Mesenchymal stem cell (in vitro differentiated cells and primary cell): ENCODE measurements at regions not wholly inside any gene's neighbourhood (a gene's known extent, or its start where the extent isn't known, plus 50 kb on each side); places are given as distances from the start of the nearest gene placed in this dataset.

Experiments used
- DNase-seq: peaks from one replicate; pipeline ENCODE4 v3.0.0-alpha.2; 2013
- H2AFZ ChIP-seq: one replicate; pipeline ENCODE4 v1.6.1; 2013; ENCODE audit warnings: low read depth, mild to moderate bottlenecking, control low read depth, inconsistent platforms, low read length, moderate library complexity
- H2AK5ac ChIP-seq: 2 replicates; pipeline ENCODE4 v1.6.1; 2013; ENCODE audit warnings: low read length, moderate library complexity, mild to moderate bottlenecking, inconsistent platforms; ENCODE audit not compliant: severe bottlenecking
- H2BK120ac ChIP-seq: one replicate; pipeline ENCODE4 v1.6.1; 2013; ENCODE audit warnings: low read depth, mild to moderate bottlenecking, inconsistent platforms, low read length, moderate library complexity
- H2BK12ac ChIP-seq, 2 experiments: one replicate each; pipeline ENCODE4 v1.6.1; 2013; ENCODE audit warnings: inconsistent platforms in 2 of 2, low read length in 2 of 2, mild to moderate bottlenecking in 2 of 2, moderate library complexity in 2 of 2, control low read depth in 1 of 2
- H2BK15ac ChIP-seq: one replicate; pipeline ENCODE4 v1.6.1; 2013; ENCODE audit warnings: mild to moderate bottlenecking, low read depth, inconsistent platforms; ENCODE audit not compliant: poor library complexity, severe bottlenecking
- H2BK5ac ChIP-seq: 2 replicates; pipeline ENCODE4 v1.6.1; 2013; ENCODE audit warnings: low read depth, mild to moderate bottlenecking, low read length, control low read depth, inconsistent platforms; ENCODE audit not compliant: poor library complexity, severe bottlenecking
- H3K14ac ChIP-seq, 2 experiments: one replicate each; pipeline ENCODE4 v1.6.1; 2013; ENCODE audit warnings: inconsistent platforms in 2 of 2, low read length in 2 of 2, control low read depth in 1 of 2, mild to moderate bottlenecking in 1 of 2, moderate library complexity in 1 of 2
- H3K18ac ChIP-seq, 2 experiments: one replicate each; pipeline ENCODE4 v1.6.1; 2013; ENCODE audit warnings: inconsistent platforms in 2 of 2, low read length in 2 of 2, control low read depth in 1 of 2, low read depth in 1 of 2, mild to moderate bottlenecking in 1 of 2
- H3K23ac ChIP-seq, 2 experiments: one replicate each; pipeline ENCODE4 v1.6.1; 2013; ENCODE audit warnings: inconsistent platforms in 2 of 2, low read length in 2 of 2, mild to moderate bottlenecking in 2 of 2, moderate library complexity in 2 of 2, control low read depth in 1 of 2
- H3K27ac ChIP-seq: 2 replicates; pipeline ENCODE4 v1.5.1; 2013; ENCODE audit warnings: mild to moderate bottlenecking, moderate library complexity, low read length, control low read depth, inconsistent platforms; ENCODE audit not compliant: poor library complexity, severe bottlenecking
- H3K27me3 ChIP-seq, 2 experiments: 2 replicates each; pipeline versions ENCODE4 v1.6.1 to v1.7.0; 2013; ENCODE audit warnings: low read length in 2 of 2, mild to moderate bottlenecking in 2 of 2, moderate library complexity in 2 of 2, control low read depth in 1 of 2, inconsistent platforms in 1 of 2; ENCODE audit not compliant: control insufficient read depth in 1 of 2, insufficient read depth in 1 of 2
- H3K36me3 ChIP-seq, 2 experiments: 2 replicates each; pipeline versions ENCODE4 v1.6.1 to v1.7.0; 2013; ENCODE audit warnings: low read length in 2 of 2, control low read depth in 1 of 2, inconsistent platforms in 1 of 2, low read depth in 1 of 2, mild to moderate bottlenecking in 1 of 2; ENCODE audit not compliant: insufficient read depth in 2 of 2, control insufficient read depth in 1 of 2
- H3K4ac ChIP-seq, 2 experiments: one replicate each; pipeline ENCODE4 v1.6.1; 2013; ENCODE audit warnings: inconsistent platforms in 2 of 2, low read length in 2 of 2, mild to moderate bottlenecking in 2 of 2, moderate library complexity in 2 of 2, control low read depth in 1 of 2, low read depth in 1 of 2
- H3K4me1 ChIP-seq: 2 replicates; pipeline ENCODE4 v1.6.1; 2013; ENCODE audit warnings: low read depth, low read length, control low read depth; ENCODE audit not compliant: control insufficient read depth, insufficient read depth
- H3K4me2 ChIP-seq: 2 replicates; pipeline ENCODE4 v1.6.1; 2013; ENCODE audit warnings: low read length, mild to moderate bottlenecking, inconsistent platforms; ENCODE audit not compliant: poor library complexity, severe bottlenecking
- H3K4me3 ChIP-seq, 2 experiments: 2 replicates each; pipeline versions ENCODE4 v1.5.1 to v1.7.0; 2013; ENCODE audit warnings: low read length in 2 of 2, mild to moderate bottlenecking in 2 of 2, control low read depth in 1 of 2, low read depth in 1 of 2; ENCODE audit not compliant: insufficient read depth in 1 of 2
- H3K79me1 ChIP-seq: replicated peaks from 2 replicates; pipeline ENCODE4 v1.6.1; 2013; ENCODE audit warnings: mild to moderate bottlenecking, control low read depth, low read length, inconsistent platforms; ENCODE audit not compliant: poor library complexity, severe bottlenecking
- H3K9ac ChIP-seq: 2 replicates; pipeline ENCODE4 v1.7.0; 2013; ENCODE audit warnings: mild to moderate bottlenecking, low read length, moderate library complexity
- H3K9me3 ChIP-seq: 2 replicates; pipeline ENCODE4 v1.7.0; 2013; ENCODE audit warnings: mild to moderate bottlenecking, low read length; ENCODE audit not compliant: control insufficient read depth
- H4K8ac ChIP-seq: one replicate; pipeline ENCODE4 v1.6.1; 2013; ENCODE audit warnings: inconsistent platforms, mild to moderate bottlenecking, low read length, moderate library complexity
- H4K91ac ChIP-seq: one replicate; pipeline ENCODE4 v1.6.1; 2013; ENCODE audit warnings: mild to moderate bottlenecking, low read length, inconsistent platforms
- WGBS: methylation state at CpG from one replicate; pipeline ENCODE4 v1.1.7; 2013; ENCODE audit warnings: mixed read lengths; 5-methylcytosine and 5-hydroxymethylcytosine counted together

DNA sequence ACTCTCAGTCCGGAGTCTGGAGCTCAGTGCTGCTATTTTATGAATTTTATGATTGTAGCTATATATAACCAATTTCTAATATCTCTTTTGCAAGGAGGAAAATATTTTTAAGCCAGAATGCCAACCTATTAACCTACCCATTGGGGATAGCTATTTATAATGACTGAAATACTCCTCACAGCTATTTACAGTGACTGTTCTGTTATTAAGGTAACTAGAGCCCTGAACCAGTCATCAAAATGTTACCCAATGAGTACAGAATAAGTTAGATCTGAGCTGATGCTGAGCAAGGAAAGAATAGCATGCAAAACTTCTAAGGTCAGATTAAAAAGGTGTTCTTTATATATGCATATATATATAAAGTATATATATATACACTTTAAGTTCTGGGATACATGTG lies 79.6 kb upstream of the PPP2R3A start:
- DNase-seq, result no peak
- no peak overlapping the region for H3K9ac ChIP-seq
- H3K27me3 ChIP-seq, result no peaks in the 10 kb centered on the region
- H2BK120ac ChIP-seq, result no peak overlapping the region
- H4K8ac ChIP-seq, result no peak overlapping the region
- H2AK5ac ChIP-seq, result no peak overlapping the region
- H2BK15ac ChIP-seq, result no peak overlapping the region
- no peak overlapping the region for H2BK5ac ChIP-seq
- no peak overlapping the region for H3K4ac ChIP-seq
- no peak overlapping the region for H3K23ac ChIP-seq
- no peaks in the 10 kb centered on the region for H3K9me3 ChIP-seq
- H3K18ac ChIP-seq, result no peak overlapping the region
- no peak overlapping the region for H2AFZ ChIP-seq
- WGBS, result no CpG with 5 or more reads among the region's 1 CpG
- peaks cover 3% of the 10 kb centered on the region for H3K4me1 ChIP-seq
- H3K36me3 ChIP-seq, result no peaks in the 10 kb centered on the region
- no peaks in the 10 kb centered on the region for H3K79me1 ChIP-seq
- H4K91ac ChIP-seq, result no peak overlapping the region
- H3K27ac ChIP-seq, result no peak overlapping the region
- no peak overlapping the region for H3K14ac ChIP-seq
- no peak overlapping the region for H3K4me3 ChIP-seq
- no peak overlapping the region for H2BK12ac ChIP-seq
- no peak overlapping the region for H3K4me2 ChIP-seq

DNA sequence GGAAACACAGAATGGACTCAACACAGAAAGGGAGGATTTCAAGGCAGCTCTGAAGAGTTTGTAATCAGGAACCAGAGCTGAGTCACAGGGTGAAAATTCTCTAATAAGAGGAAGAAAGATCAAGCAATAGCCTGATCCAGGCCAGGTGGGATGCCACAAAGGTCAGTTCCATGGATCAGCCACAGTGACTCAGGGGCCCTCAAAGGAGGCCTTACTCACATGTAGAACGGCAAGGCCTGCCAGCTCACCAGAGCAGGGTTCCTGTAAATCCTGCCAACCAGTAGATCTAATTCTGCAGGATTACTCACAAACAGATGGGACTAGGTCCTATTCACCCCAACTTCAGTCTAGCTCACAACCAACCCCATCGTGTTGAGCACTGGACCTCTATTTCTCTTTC lies 78.3 kb upstream of the PPP2R3A start:
- Histone ChIP-seq H2BK15ac (no peak overlapping the region), H3K4me2 (no peak overlapping the region), H3K4me3 (no peak overlapping the region), H3K4me1 (peaks cover 3% of the 10 kb centered on the region), H3K79me1 (no peaks in the 10 kb centered on the region), H3K18ac (no peak overlapping the region), H2AK5ac (no peak overlapping the region), H3K14ac (no peak overlapping the region), H3K27ac (no peak overlapping the region), H3K9ac (no peak overlapping the region), H3K4ac (no peak overlapping the region), H4K91ac (no peak overlapping the region), H3K36me3 (no peaks in the 10 kb centered on the region), H2BK12ac (no peak overlapping the region), H3K27me3 (no peaks in the 10 kb centered on the region), H3K23ac (no peak overlapping the region), H2BK120ac (no peak overlapping the region), H3K9me3 (no peaks in the 10 kb centered on the region), H2AFZ (no peak overlapping the region), H4K8ac (no peak overlapping the region), H2BK5ac (no peak overlapping the region)
- WGBS, result 47% methylated on average over 1 of the region's 2 CpGs
- DNase-seq, result no peak

DNA sequence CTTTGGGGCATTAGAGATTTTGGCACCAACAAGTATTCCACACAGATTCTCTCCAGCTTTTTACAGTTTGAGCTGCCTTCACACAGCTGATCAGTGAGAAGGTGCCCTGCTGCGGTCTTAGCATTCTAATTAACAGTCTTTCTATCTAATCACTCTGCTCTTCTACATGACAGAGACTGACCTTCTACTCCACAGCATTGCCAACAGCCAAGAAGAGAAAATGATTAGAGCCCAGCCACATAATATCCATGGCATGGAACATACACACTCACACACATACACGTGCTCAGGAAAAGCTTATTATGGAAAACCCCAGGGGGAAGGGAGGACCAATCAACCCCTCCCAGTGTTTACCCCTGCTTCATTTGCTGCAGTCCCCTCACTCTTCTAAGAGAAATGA lies 76.1 kb upstream of the PPP2R3A start:
- Histone ChIP-seq H3K36me3 (no peaks in the 10 kb centered on the region), H2BK12ac (no peak overlapping the region)

DNA sequence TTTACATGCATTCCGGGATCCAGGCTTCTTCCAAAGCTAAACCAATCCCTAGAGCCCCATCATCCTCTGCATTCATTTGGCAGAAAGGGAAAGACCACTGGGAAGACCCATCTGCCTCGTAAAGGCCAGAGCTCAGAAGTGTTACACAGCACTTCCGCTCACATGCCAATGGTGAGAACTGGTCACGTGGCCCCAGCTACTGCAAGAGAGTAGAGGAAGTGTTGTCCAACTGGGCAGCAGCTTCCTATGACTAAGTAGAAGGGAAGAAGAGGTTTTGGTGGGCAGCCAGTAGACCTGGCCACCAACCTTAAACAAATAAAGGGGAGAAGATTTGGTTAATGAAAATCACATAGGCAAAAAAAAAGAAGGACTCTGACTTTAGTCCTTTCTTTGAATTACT lies 74.4 kb upstream of the PPP2R3A start:
- Histone ChIP-seq H3K23ac (no peak overlapping the region), H3K9me3 (no peaks in the 10 kb centered on the region), H3K4me2 (no peak overlapping the region), H3K4me1 (peaks cover 3% of the 10 kb centered on the region), H3K9ac (no peak overlapping the region), H4K8ac (no peak overlapping the region), H2BK15ac (no peak overlapping the region), H2BK12ac (no peak overlapping the region), H2AK5ac (no peak overlapping the region), H3K4me3 (no peak overlapping the region), H2BK120ac (no peak overlapping the region), H4K91ac (no peak overlapping the region), H3K27me3 (no peaks in the 10 kb centered on the region), H3K4ac (no peak overlapping the region), H2BK5ac (no peak overlapping the region), H3K27ac (no peak overlapping the region), H3K36me3 (no peaks in the 10 kb centered on the region), H3K18ac (no peak overlapping the region), H2AFZ (no peak overlapping the region), H3K79me1 (no peaks in the 10 kb centered on the region), H3K14ac (no peak overlapping the region)
- 80% methylated on average over 4 of the region's 4 CpGs for WGBS
- DNase-seq, result no peak

More for the DNA sequence above, 76.1 kb upstream of the PPP2R3A start:
- Histone ChIP-seq H3K4me2 (no peak overlapping the region), H3K18ac (no peak overlapping the region), H2BK120ac (no peak overlapping the region), H3K27ac (no peak overlapping the region), H4K91ac (no peak overlapping the region), H4K8ac (no peak overlapping the region), H3K14ac (no peak overlapping the region), H3K4me1 (peaks cover 3% of the 10 kb centered on the region), H3K4ac (no peak overlapping the region), H3K9me3 (no peaks in the 10 kb centered on the region), H3K27me3 (no peaks in the 10 kb centered on the region), H3K9ac (no peak overlapping the region), H3K79me1 (no peaks in the 10 kb centered on the region), H3K4me3 (no peak overlapping the region), H2AFZ (no peak overlapping the region), H2BK15ac (no peak overlapping the region), H2BK5ac (no peak overlapping the region), H2AK5ac (no peak overlapping the region), H3K23ac (no peak overlapping the region)
- no peak for DNase-seq
- WGBS, result 68% methylated on average over 2 of the region's 2 CpGs
